Body of pancreas (tissue), 4 donors: ENCODE measurements at regions not wholly inside any gene's neighbourhood (a gene's known extent, or its start where the extent isn't known, plus 50 kb on each side); places are given as distances from the start of the nearest gene placed in this dataset.

Source experiments
- CTCF ChIP-seq, 7 experiments: fragments of 450-650 bp in 4 of 7; fragments of 200-600 bp in 3 of 7; sonication (generic) in 3 of 7; IDR thresholded peaks; one replicate each; pipeline ENCODE4 v1.5.1; 2016 to 2019; ENCODE audit warnings: antibody characterized with exemption in 7 of 7
- POLR2A ChIP-seq, 3 donors: fragments of 450-650 bp; IDR thresholded peaks; one replicate each; pipeline ENCODE4 v1.6.1; 2016; ENCODE audit warnings: antibody characterized with exemption in 3 of 3, mild to moderate bottlenecking in 2 of 3

GRCh38 chr1:38431535-38432376 is 385.2 kb upstream of the POU3F1 start:
- TF ChIP-seq CTCF (IDR thresholded peaks at IDR 0.05) (no peak), POLR2A (IDR thresholded peaks at IDR 0.05) (no peak)
